ENCODE measurements at regions not wholly inside any gene's neighbourhood (a gene's known extent, or its start where the extent isn't known, plus 50 kb on each side); places are given as distances from the start of the nearest gene placed in this dataset.
"Not testable (repeated sequence)": the region's sequence is repeated elsewhere in the genome, so short reads cannot be mapped to it uniquely, and the experiment has no call there.

DNA sequence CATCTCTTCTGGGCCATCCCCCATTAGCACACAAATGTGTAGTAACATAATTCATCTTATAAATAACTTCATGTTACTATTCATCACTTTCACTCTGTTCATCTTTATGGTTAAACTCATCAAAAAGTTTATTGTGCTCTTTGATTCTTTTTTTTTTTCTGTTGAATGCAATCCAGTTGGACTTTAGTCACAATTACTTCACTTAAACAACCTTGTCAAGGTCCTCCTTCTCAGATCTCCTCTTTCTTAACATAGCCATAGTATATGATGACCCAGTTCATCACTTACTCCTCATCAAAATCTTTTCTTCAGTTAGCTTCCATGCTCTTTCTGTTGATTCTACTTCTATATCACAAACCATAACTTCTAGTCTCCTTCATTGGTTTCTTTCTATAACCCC, 80.2 kb upstream of the ZC3H15 start:
- DNase-seq: no peak

DNA sequence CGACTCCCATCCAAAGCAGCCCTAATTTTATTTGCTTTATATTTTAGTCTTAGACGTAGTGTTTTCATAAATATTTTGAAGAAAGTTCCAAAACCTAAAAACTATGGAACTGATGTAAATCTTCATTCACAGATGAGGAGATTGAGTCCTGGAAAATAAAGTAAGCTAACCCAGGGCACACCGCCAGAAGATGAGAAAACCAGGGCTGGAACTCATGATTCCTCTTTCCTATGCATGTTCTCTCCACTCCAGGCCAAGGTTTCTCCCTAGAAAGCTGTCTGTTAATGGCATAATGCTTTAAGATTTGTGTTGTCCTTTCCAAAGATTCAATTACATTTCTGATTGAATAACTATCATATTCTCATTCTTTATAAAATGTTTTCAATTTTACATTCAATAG, 78.4 kb upstream of the ZC3H15 start:
- DNase-seq: no peak

DNA sequence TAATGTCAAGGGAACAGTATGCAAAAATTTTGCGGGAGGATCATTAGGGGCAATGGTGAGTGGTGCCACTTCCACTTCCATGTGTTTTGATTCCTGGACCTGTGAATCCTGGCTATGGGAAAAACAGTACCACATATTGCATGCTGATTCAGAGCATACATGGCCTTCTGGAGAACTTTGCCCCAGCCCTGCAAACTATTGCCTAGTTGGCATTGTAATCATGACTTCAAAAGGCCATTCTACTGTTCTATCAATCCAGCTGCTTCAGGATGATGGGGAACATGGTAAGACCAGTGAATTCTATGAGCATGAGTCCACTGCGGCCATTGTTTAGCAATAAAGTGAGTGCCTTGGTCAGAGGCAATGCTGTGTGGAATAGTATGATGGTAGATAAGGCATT, 75.3 kb upstream of the ZC3H15 start:
- DNase-seq: no peak

GRCh38 chr2:186422226-186422625, 63.8 kb upstream of the ZC3H15 start:
- DNase-seq: no peak

DNA sequence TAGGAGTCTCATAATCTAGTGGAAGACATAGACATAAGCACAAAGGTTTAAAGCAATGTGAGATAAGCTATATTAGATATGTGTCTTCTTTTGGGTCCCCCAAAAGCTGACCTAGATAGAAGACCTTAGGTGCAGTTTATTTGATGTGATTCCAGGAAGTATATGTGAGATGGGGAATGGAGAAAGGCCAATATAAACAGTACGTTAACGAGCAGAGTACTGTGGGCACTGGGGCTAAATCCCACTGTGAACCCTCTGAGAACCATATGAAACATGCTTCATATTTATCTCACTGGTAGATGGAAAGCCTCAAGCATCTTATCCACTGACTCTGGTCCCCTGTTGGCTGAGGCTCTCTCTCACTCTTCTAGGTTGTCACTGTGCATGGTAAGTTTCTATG, 62.6 kb upstream of the ZC3H15 start:
- no peak for DNase-seq

DNA sequence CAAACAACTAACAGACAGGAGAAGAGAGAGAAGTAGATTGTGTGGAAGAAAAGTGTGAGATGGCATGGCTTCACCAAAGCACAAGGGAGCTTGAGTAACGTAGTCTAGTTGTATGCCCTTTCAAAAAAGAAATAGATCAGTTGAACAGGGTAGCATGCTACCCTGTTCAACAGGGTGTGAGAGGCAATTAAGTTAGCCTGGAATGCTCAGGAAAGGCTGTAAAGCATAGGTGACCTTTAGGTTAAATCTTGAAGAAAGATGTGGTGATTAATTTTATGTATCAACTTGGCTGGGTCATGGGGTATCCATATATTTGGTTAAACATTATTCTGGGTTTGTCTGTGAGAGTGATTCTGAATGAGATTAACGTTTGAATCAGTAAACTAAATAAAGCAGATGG, 61.8 kb upstream of the ZC3H15 start:
- DNase-seq: no peak

DNA sequence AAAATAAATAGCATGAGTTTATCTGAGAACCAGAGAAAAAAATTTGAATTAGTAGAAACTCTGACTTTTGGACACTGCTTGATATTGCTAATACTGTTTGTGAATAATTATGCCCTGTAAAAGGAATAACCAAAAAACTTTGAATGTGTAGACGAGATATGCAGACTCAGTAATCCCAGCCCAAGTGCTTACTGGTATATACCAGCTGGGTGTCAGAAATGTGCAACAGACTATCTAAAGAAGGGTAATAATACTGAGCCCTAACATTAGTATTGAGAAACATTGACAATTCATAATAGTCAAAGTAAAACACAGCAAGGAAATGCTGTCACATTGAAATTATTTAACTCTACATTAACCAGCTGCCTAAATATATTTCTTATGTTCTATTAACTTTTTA, 60.5 kb upstream of the ZC3H15 start:
- DNase-seq: no peak

- DNase-seq: peak in 1 of 2 donors; percentile 6
Observed at GRCh38 chr2:186426153-186427016, 59.7 kb upstream of the ZC3H15 start.

DNA sequence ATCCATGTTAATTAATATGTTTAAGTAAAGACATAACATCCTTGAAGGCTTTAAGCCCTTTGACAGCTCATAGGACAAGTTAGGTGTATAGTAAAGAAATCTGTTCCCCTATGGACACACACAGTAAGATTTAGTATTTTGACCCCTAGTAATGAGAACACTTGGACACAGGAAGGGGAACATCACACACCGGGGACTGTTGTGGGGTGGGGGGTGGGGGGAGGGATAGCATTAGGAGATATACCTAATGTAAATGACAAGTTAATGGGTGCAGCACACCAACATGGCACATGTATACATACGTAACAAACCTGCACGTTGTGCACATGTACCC, 59.1 kb upstream of the ZC3H15 start:
- DNase-seq: not testable (repeated sequence)

- no peak for DNase-seq
Observed at GRCh38 chr2:186427970-186428369, 58.1 kb upstream of the ZC3H15 start.

- no peak for DNase-seq
Observed at GRCh38 chr2:186429104-186429503, 57.0 kb upstream of the ZC3H15 start.

GRCh38 chr2:186431306-186431705, 54.8 kb upstream of the ZC3H15 start:
- no peak for DNase-seq

GRCh38 chr2:186433040-186433439, 53.0 kb upstream of the ZC3H15 start:
- no peak for DNase-seq

DNA sequence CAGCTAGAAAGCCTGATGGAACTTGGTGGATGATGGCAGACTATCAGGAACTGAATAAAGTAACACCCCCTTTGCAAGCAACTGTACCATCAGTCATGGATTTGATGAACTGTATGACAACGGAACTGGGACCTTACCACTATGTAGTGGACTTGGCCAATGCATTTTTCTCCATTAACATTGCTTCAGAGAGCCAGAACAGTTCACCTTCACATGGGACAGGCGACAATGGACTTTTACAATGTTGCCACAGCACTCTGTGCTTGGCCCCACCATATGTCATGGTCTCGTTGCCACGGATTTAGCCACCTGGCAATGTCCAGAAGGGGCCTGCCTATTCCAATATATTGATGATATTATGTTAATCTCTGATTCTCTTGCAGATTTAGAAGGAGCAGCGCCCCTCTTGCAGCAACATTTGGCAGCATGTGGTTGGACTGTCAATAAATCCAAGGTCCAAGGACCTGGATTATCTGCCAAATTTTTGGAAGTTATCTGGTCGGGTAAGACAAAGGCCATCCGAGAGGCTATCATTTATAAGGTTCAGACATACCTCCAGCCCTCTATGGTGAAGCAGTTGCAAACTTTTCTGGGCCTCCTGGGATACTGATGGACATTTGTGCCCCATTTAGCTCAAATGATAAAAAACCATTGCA, 52.2 kb upstream of the ZC3H15 start:
- DNase-seq: no peak

Measured in CD4-positive, alpha-beta T cell treated with Interleukin-1 beta for 1 hour (primary cell).